ENCODE measurements at regions not wholly inside any gene's neighbourhood (a gene's known extent, or its start where the extent isn't known, plus 50 kb on each side); places are given as distances from the start of the nearest gene placed in this dataset.

- no peak for DNase-seq (ENCODE audit: low read depth)
- no peak overlapping the region for H3K4me3 ChIP-seq (replicated peaks; ENCODE audit: low read depth, low read length)
- no peak for TF ChIP-seq CTCF (IDR thresholded peaks at IDR 0.05; ENCODE audit: low read length, missing control alignments)
These were observed 103.5 kb upstream of the TENM4 start for GRCh38 chr11:79544361-79544760.

GRCh38 chr11:79543101-79543500 is 102.3 kb upstream of the TENM4 start:
- no peak for DNase-seq (ENCODE audit: low read depth)
- TF ChIP-seq CTCF (IDR thresholded peaks at IDR 0.05; ENCODE audit: low read length, missing control alignments) = no peak
- H3K4me3 ChIP-seq (replicated peaks; ENCODE audit: low read depth, low read length) = no peak overlapping the region

- no peak overlapping the region for H3K4me3 ChIP-seq (replicated peaks; ENCODE audit: low read depth, low read length)
- no peak for DNase-seq (ENCODE audit: low read depth)
- TF ChIP-seq CTCF (IDR thresholded peaks at IDR 0.05; ENCODE audit: low read length, missing control alignments) = no peak
These were observed 100.6 kb upstream of the TENM4 start for GRCh38 chr11:79541466-79541865.

- DNase-seq (ENCODE audit: low read depth) = no peak
- no peak overlapping the region for H3K4me3 ChIP-seq (replicated peaks; ENCODE audit: low read depth, low read length)
- TF ChIP-seq CTCF (IDR thresholded peaks at IDR 0.05; ENCODE audit: low read length, missing control alignments) = no peak
These were observed 97.9 kb upstream of the TENM4 start for GRCh38 chr11:79538775-79539174.

GRCh38 chr11:79536155-79536917 is 95.5 kb upstream of the TENM4 start:
- H3K4me3 ChIP-seq (replicated peaks; ENCODE audit: low read depth, low read length) = no peak overlapping the region
- DNase-seq (ENCODE audit: low read depth) = no peak
- TF ChIP-seq CTCF (IDR thresholded peaks at IDR 0.05; ENCODE audit: low read length, missing control alignments) = no peak

- no peak for DNase-seq (ENCODE audit: low read depth)
- no peak for TF ChIP-seq CTCF (IDR thresholded peaks at IDR 0.05; ENCODE audit: low read length, missing control alignments)
- H3K4me3 ChIP-seq (replicated peaks; ENCODE audit: low read depth, low read length) = no peak overlapping the region
These were observed 94.8 kb upstream of the TENM4 start for GRCh38 chr11:79535606-79536005.

GRCh38 chr11:79525257-79525656 is 84.4 kb upstream of the TENM4 start:
- no peak for DNase-seq (ENCODE audit: low read depth)
- TF ChIP-seq CTCF (IDR thresholded peaks at IDR 0.05; ENCODE audit: low read length, missing control alignments) = no peak
- H3K4me3 ChIP-seq (replicated peaks; ENCODE audit: low read depth, low read length) = no peak overlapping the region
